ENCODE measurements at regions not wholly inside any gene's neighbourhood (a gene's known extent, or its start where the extent isn't known, plus 50 kb on each side); places are given as distances from the start of the nearest gene placed in this dataset.

DNA sequence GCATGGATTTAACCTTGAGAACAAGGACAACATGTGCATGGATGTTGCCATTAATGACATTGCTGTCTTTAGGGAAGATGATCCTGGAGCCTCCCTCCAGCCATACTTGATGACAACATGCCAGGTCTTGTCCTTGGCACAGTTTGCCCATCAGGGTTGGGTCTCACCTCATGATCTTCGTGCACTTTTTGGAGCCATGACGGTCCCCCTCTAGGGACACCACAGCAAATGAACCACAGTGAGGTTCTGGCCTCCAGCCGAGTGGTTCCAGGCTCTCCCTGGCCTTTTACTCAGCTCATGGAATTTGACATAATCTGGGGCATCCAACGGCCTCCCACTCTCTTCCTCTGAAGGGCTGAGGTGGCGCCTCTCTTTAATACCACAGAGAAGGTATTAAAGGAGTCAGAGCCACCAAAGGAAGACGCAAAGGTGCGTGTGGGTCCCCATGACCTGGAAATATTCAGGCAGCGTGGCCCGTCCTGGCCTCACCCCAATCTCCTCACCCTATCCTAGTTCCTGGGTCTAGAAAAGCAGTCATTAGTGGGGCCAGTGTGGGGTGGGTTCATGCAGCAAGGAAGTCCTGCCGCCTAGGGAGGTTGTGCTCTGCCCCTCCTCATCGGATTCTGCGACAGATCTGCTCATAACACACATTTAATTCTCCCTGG is 184.8 kb downstream of the CXCL12 start:
- POLR2A ChIA-PET (ENCODE audit: unreplicated experiment): no interaction called here

DNA sequence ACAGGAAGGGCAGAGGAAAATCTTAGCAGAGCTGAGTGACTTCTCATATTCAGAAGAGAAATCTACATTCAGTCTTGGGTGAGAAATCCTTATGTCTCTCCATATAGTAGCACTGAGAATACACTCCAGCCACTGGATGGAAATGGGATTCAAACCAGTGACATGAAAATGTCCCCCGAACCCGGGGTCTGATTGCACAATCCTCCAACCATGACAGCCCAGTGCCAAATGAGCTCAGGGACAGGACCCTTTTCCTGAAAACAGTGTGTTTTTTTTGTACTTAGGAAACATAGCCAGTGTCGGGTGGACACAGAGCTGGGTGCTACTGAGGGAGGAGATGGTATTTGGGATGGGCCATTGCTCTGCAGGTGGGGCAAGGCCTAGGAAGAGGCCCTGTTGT is 185.6 kb downstream of the CXCL12 start:
- Histone ChIP-seq H3K9me3 (ENCODE audit: insufficient read depth, low read depth) (no peaks in the 10 kb centered on the region), H3F3A (ENCODE audit: insufficient read depth, low read depth) (no peaks in the 10 kb centered on the region), H2AFZ (no peak overlapping the region), H4K20me1 (ENCODE audit: insufficient read depth) (no peaks in the 10 kb centered on the region), H3K4me1 (replicated peaks; ENCODE audit: insufficient read depth) (no peaks in the 10 kb centered on the region), H3K4me3 (no peak overlapping the region), H3K4me2 (no peak overlapping the region), H3K79me2 (ENCODE audit: low read depth) (no peaks in the 10 kb centered on the region), H3K36me3 (ENCODE audit: low read depth) (no peaks in the 10 kb centered on the region), H3K9me2 (ENCODE audit: insufficient read depth) (no peaks in the 10 kb centered on the region), H3K27ac (no peak overlapping the region), H3K27me3 (ENCODE audit: insufficient read depth, low read depth) (peaks cover 15% of the 10 kb centered on the region)
- intact Hi-C loops (cut with micrococcal nuclease; ENCODE audit: unreplicated experiment): no loop called here
- POLR2A ChIA-PET (ENCODE audit: unreplicated experiment): no interaction called here
- BruUV-seq (replicated peaks): no TSS peak
- CTCF ChIA-PET: no interaction called here
- DNase-seq: no peak
- TF ChIP-seq, protein P1, sequence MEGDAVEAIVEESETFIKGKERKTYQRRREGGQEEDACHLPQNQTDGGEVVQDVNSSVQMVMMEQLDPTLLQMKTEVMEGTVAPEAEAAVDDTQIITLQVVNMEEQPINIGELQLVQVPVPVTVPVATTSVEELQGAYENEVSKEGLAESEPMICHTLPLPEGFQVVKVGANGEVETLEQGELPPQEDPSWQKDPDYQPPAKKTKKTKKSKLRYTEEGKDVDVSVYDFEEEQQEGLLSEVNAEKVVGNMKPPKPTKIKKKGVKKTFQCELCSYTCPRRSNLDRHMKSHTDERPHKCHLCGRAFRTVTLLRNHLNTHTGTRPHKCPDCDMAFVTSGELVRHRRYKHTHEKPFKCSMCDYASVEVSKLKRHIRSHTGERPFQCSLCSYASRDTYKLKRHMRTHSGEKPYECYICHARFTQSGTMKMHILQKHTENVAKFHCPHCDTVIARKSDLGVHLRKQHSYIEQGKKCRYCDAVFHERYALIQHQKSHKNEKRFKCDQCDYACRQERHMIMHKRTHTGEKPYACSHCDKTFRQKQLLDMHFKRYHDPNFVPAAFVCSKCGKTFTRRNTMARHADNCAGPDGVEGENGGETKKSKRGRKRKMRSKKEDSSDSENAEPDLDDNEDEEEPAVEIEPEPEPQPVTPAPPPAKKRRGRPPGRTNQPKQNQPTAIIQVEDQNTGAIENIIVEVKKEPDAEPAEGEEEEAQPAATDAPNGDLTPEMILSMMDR (conservative IDR thresholded peaks at IDR 0.05): no peak
- no peak for TF ChIP-seq EZH2 (IDR thresholded peaks at IDR 0.05; ENCODE audit: low read depth)

More for the DNA sequence above, 184.8 kb downstream of the CXCL12 start:
- H3K36me3 ChIP-seq (ENCODE audit: low read depth): no peaks in the 10 kb centered on the region
- H3K9me3 ChIP-seq (ENCODE audit: insufficient read depth, low read depth): no peaks in the 10 kb centered on the region
- no peaks in the 10 kb centered on the region for H3K4me1 ChIP-seq (replicated peaks; ENCODE audit: insufficient read depth)
- CTCF ChIA-PET: no interaction called here
- H3F3A ChIP-seq (ENCODE audit: insufficient read depth, low read depth): no peaks in the 10 kb centered on the region
- BruUV-seq (replicated peaks): no TSS peak
- intact Hi-C loops (cut with micrococcal nuclease; ENCODE audit: unreplicated experiment): no loop called here
- H3K27ac ChIP-seq: no peak overlapping the region
- DNase-seq: no peak
- TF ChIP-seq EZH2 (IDR thresholded peaks at IDR 0.05; ENCODE audit: low read depth): no peak
- TF ChIP-seq, protein P1 (conservative IDR thresholded peaks at IDR 0.05): no peak
- H4K20me1 ChIP-seq (ENCODE audit: insufficient read depth): no peaks in the 10 kb centered on the region
- H3K4me2 ChIP-seq: no peak overlapping the region
- H3K9me2 ChIP-seq (ENCODE audit: insufficient read depth): no peaks in the 10 kb centered on the region
- H3K4me3 ChIP-seq: no peak overlapping the region
- H3K27me3 ChIP-seq (ENCODE audit: insufficient read depth, low read depth): peaks cover 15% of the 10 kb centered on the region
- H2AFZ ChIP-seq: no peak overlapping the region
- no peaks in the 10 kb centered on the region for H3K79me2 ChIP-seq (ENCODE audit: low read depth)

DNA sequence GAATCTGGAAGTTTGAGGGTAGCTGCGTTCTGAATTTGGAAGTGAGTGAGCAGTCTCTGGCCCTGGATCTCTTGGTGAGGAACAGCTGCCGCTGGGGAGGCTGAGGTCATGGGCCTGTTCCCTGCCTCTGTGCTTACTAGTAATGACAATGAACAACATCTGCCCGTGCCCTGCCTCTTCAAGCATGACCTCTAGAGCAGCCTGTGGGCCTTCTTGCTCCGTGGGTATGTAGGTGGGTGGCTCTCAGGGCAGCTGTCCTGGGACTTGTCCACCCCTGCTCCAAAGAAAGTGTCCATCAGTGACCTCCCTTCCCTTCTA is 186.2 kb downstream of the CXCL12 start:
- Histone ChIP-seq H3F3A (ENCODE audit: insufficient read depth, low read depth) (no peaks in the 10 kb centered on the region), H3K27ac (no peak overlapping the region), H3K36me3 (ENCODE audit: low read depth) (no peaks in the 10 kb centered on the region), H3K27me3 (ENCODE audit: insufficient read depth, low read depth) (peaks cover 15% of the 10 kb centered on the region), H3K79me2 (ENCODE audit: low read depth) (no peaks in the 10 kb centered on the region), H2AFZ (no peak overlapping the region), H4K20me1 (ENCODE audit: insufficient read depth) (no peaks in the 10 kb centered on the region), H3K4me3 (no peak overlapping the region), H3K4me1 (replicated peaks; ENCODE audit: insufficient read depth) (no peaks in the 10 kb centered on the region), H3K9me2 (ENCODE audit: insufficient read depth) (no peaks in the 10 kb centered on the region), H3K4me2 (no peak overlapping the region), H3K9me3 (ENCODE audit: insufficient read depth, low read depth) (no peaks in the 10 kb centered on the region)
- DNase-seq: no peak
- intact Hi-C loops (cut with micrococcal nuclease; ENCODE audit: unreplicated experiment): no loop called here
- TF ChIP-seq EZH2 (IDR thresholded peaks at IDR 0.05; ENCODE audit: low read depth): no peak
- TF ChIP-seq, protein P1 (conservative IDR thresholded peaks at IDR 0.05): no peak
- BruUV-seq (replicated peaks): no TSS peak
- ChIA-PET POLR2A (ENCODE audit: unreplicated experiment) (no interaction called here), CTCF (no interaction called here)

Data from PC-9 (cell line).